ENCODE measurements at regions not wholly inside any gene's neighbourhood (a gene's known extent, or its start where the extent isn't known, plus 50 kb on each side); places are given as distances from the start of the nearest gene placed in this dataset.

DNA sequence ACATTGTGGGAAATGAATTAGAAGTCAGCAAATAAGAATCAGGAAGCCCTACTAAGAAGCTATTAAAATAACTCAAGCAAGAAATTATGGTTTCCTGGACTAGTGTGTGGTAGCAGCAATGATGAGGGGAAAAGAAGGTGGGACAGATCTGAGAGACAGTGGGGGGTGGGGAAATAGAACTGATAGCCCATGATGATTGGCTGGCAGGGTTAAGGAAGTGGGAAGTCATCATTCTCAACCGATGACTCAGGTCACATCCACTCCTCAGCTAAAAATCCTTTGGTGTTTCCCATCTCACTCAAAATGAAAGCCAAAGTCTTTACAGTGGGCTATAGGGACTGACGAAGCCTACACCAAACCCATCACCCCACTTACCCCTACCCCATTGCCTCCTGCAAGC, 153.9 kb upstream of the ARHGEF26 start:
- no peaks in the 10 kb centered on the region for H3K79me2 ChIP-seq (ENCODE audit: control insufficient read depth, low read length)
- TF ChIP-seq, protein P1, sequence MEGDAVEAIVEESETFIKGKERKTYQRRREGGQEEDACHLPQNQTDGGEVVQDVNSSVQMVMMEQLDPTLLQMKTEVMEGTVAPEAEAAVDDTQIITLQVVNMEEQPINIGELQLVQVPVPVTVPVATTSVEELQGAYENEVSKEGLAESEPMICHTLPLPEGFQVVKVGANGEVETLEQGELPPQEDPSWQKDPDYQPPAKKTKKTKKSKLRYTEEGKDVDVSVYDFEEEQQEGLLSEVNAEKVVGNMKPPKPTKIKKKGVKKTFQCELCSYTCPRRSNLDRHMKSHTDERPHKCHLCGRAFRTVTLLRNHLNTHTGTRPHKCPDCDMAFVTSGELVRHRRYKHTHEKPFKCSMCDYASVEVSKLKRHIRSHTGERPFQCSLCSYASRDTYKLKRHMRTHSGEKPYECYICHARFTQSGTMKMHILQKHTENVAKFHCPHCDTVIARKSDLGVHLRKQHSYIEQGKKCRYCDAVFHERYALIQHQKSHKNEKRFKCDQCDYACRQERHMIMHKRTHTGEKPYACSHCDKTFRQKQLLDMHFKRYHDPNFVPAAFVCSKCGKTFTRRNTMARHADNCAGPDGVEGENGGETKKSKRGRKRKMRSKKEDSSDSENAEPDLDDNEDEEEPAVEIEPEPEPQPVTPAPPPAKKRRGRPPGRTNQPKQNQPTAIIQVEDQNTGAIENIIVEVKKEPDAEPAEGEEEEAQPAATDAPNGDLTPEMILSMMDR (IDR thresholded peaks at IDR 0.05; ENCODE audit: low read depth, low read length, poor library complexity, severe bottlenecking), result no peak
- no peaks in the 10 kb centered on the region for H3K9me2 ChIP-seq (replicated peaks; ENCODE audit: control insufficient read depth, low read length)
- H3K4me2 ChIP-seq (ENCODE audit: low read length), result no peak overlapping the region
- no peaks in the 10 kb centered on the region for H4K20me1 ChIP-seq (ENCODE audit: control insufficient read depth, insufficient read depth, low read depth, low read length)
- H3K4me1 ChIP-seq (ENCODE audit: control insufficient read depth, low read length), result no peaks in the 10 kb centered on the region
- no peaks in the 10 kb centered on the region for H3K36me3 ChIP-seq (ENCODE audit: control insufficient read depth, low read length)
- H3K4me3 ChIP-seq (ENCODE audit: low read length), result no peak overlapping the region
- H3K27ac ChIP-seq (ENCODE audit: low read depth, low read length), result no peak overlapping the region
- no peaks in the 10 kb centered on the region for H3F3A ChIP-seq (ENCODE audit: control insufficient read depth, insufficient read depth)
- no peaks in the 10 kb centered on the region for H3K27me3 ChIP-seq (ENCODE audit: control insufficient read depth, low read length)
- no peaks in the 10 kb centered on the region for H3K9me3 ChIP-seq (ENCODE audit: control insufficient read depth, insufficient read depth, low read length)

DNA sequence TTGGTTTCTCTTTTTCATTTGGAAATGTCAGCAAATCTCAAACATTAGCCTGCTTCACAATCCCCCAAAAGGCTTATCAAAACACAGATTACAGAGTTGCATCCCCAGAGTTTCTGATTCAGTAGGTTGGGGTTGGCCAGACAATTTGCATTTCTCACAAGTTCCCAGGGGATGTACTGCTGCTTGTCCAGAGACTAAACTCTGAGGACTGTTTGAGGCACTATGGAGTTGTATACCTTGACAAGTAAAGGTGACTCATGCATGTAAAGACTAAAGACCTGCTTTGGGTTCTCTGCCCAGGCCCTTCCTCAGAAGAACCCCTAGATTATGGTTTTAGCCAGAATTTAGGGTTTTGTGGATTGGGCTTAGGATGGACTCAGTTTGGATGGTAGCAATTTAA, 151.1 kb upstream of the ARHGEF26 start:
- Histone ChIP-seq H3K9me2 (replicated peaks; ENCODE audit: control insufficient read depth, low read length) (no peaks in the 10 kb centered on the region), H3K9me3 (ENCODE audit: control insufficient read depth, insufficient read depth, low read length) (no peaks in the 10 kb centered on the region), H3K4me3 (ENCODE audit: low read length) (no peak overlapping the region), H4K20me1 (ENCODE audit: control insufficient read depth, insufficient read depth, low read depth, low read length) (no peaks in the 10 kb centered on the region), H3K79me2 (ENCODE audit: control insufficient read depth, low read length) (no peaks in the 10 kb centered on the region), H3F3A (ENCODE audit: control insufficient read depth, insufficient read depth) (no peaks in the 10 kb centered on the region), H3K36me3 (ENCODE audit: control insufficient read depth, low read length) (no peaks in the 10 kb centered on the region), H3K27me3 (ENCODE audit: control insufficient read depth, low read length) (peaks cover 3% of the 10 kb centered on the region; the same call in 1 of the 2 replicates), H3K4me2 (ENCODE audit: low read length) (no peak overlapping the region), H3K4me1 (ENCODE audit: control insufficient read depth, low read length) (no peaks in the 10 kb centered on the region), H3K27ac (ENCODE audit: low read depth, low read length) (no peak overlapping the region)
- TF ChIP-seq EZH2phosphoT487 (IDR thresholded peaks at IDR 0.05; ENCODE audit: borderline replicate concordance, low read length), result no peak
- TF ChIP-seq, protein P1 (IDR thresholded peaks at IDR 0.05; ENCODE audit: low read depth, low read length, poor library complexity, severe bottlenecking), result no peak

DNA sequence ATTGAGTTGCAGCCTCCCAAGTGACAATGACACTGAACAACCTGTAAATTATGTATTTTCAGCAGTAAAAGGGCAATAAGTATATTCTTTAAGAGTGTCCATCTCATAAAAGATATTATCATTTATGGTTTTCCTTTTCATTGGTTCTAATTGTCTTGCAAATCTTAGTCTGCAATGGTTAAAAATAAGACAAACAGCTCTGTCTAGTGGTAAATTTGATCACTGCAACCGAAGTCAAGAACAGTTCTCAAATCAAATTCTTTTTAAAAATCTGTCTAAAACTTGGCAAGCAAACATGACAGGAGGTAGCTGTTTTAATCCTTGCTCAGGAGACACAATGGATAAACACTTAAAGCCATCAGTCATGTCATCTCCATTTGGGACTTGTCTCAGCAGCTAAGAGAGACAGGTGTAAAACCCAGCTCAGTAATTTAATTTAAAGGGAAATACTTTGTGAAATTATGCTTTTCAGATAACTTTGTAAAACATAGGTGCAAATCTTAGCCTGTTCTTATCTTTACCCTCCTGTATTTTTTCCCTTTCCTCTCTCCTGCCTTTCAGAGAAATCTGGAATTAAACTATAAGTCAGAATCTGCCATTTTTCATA, 150.3 kb upstream of the ARHGEF26 start:
- Histone ChIP-seq H3K9me2 (replicated peaks; ENCODE audit: control insufficient read depth, low read length) (no peaks in the 10 kb centered on the region), H3K4me2 (ENCODE audit: low read length) (no peak overlapping the region), H3K36me3 (ENCODE audit: control insufficient read depth, low read length) (no peaks in the 10 kb centered on the region), H3F3A (ENCODE audit: control insufficient read depth, insufficient read depth) (no peaks in the 10 kb centered on the region), H3K4me1 (ENCODE audit: control insufficient read depth, low read length) (no peaks in the 10 kb centered on the region), H3K27ac (ENCODE audit: low read depth, low read length) (no peak overlapping the region), H3K27me3 (ENCODE audit: control insufficient read depth, low read length) (peaks cover 3% of the 10 kb centered on the region; the same call in 1 of the 2 replicates), H3K79me2 (ENCODE audit: control insufficient read depth, low read length) (no peaks in the 10 kb centered on the region), H3K4me3 (ENCODE audit: low read length) (no peak overlapping the region), H3K9me3 (ENCODE audit: control insufficient read depth, insufficient read depth, low read length) (no peaks in the 10 kb centered on the region), H4K20me1 (ENCODE audit: control insufficient read depth, insufficient read depth, low read depth, low read length) (no peaks in the 10 kb centered on the region)
- TF ChIP-seq, protein P1 (IDR thresholded peaks at IDR 0.05; ENCODE audit: low read depth, low read length, poor library complexity, severe bottlenecking), result peak; percentile 58
- TF ChIP-seq EZH2phosphoT487 (IDR thresholded peaks at IDR 0.05; ENCODE audit: borderline replicate concordance, low read length), result no peak
